Spleen (tissue), 11 donors: ENCODE measurements at regions not wholly inside any gene's neighbourhood (a gene's known extent, or its start where the extent isn't known, plus 50 kb on each side); places are given as distances from the start of the nearest gene placed in this dataset.

Experiments used
- DNase-seq: peaks from one replicate; pipeline ENCODE4 v3.0.0-alpha.2; 2020
- H3K27ac ChIP-seq, 8 donors: fragments of 200-600 bp; sonication (generic) in 7 of 8; 1 replicate in 4 of 8; 2 replicates in 4 of 8; pipeline versions ENCODE4 v1.5.0 to v1.8.0; 2016 to 2021; ENCODE audit warnings: inconsistent platforms in 4 of 8, mild to moderate bottlenecking in 4 of 8, moderate library complexity in 1 of 8
- H3K27me3 ChIP-seq, 7 donors: fragments of 200-600 bp; sonication (generic) in 6 of 7; replicated peaks in 1 of 7; 1 replicate in 4 of 7; 2 replicates in 3 of 7; pipeline versions ENCODE4 v1.5.0 to v1.8.0; 2016 to 2021; ENCODE audit warnings: inconsistent platforms in 3 of 7, mild to moderate bottlenecking in 1 of 7
- H3K36me3 ChIP-seq, 6 donors: fragments of 200-600 bp; sonication (generic) in 5 of 6; 1 replicate in 4 of 6; 2 replicates in 2 of 6; pipeline versions ENCODE4 v1.5.0 to v1.8.0; 2016 to 2021; ENCODE audit warnings: inconsistent platforms in 2 of 6
- H3K4me1 ChIP-seq, 6 donors: fragments of 200-600 bp; sonication (generic) in 5 of 6; 1 replicate in 3 of 6; 2 replicates in 3 of 6; pipeline versions ENCODE4 v1.5.0 to v1.8.0; 2016 to 2021; ENCODE audit warnings: inconsistent platforms in 3 of 6
- H3K4me3 ChIP-seq, 8 donors: fragments of 200-600 bp; sonication (generic) in 7 of 8; 1 replicate in 4 of 8; 2 replicates in 4 of 8; pipeline versions ENCODE4 v1.5.0 to v1.8.0; 2016 to 2021; ENCODE audit warnings: inconsistent platforms in 4 of 8, mild to moderate bottlenecking in 4 of 8, moderate library complexity in 2 of 8
- H3K9me3 ChIP-seq, 8 donors: fragments of 200-600 bp; sonication (generic) in 7 of 8; 1 replicate in 4 of 8; 2 replicates in 4 of 8; pipeline versions ENCODE4 v1.5.0 to v1.8.0; 2016 to 2021; ENCODE audit warnings: inconsistent platforms in 4 of 8
- POLR2A ChIP-seq, 3 donors: fragments of 450-650 bp; IDR thresholded peaks; one replicate each; pipeline ENCODE4 v1.5.1; 2017; ENCODE audit warnings: antibody characterized with exemption in 3 of 3, mild to moderate bottlenecking in 1 of 3
- POLR2AphosphoS5 ChIP-seq, 3 donors: sonication (generic); formaldehyde crosslinking; IDR thresholded peaks; one replicate each; pipeline ENCODE4 v1.5.1; 2017; ENCODE audit warnings: antibody characterized with exemption in 3 of 3
- WGBS, 5 donors: extraction: QIAGEN DNeasy Blood & Tissue Kit in 3 of 5; methylation state at CpG; one replicate each; pipeline versions ENCODE4 v1.1.5 to v1.1.7; 2013 to 2018; 5-methylcytosine and 5-hydroxymethylcytosine counted together
- intact Hi-C: fragments of 100-400 bp; cut with DNase I; formaldehyde crosslinking; loops from one replicate; pipeline ENCODE4 v1.15.0; 2023; ENCODE audit warnings: low total_unique reads
- TF ChIP-seq, protein P1 (sequence below), 11 experiments: fragments of 200-600 bp in 7 of 11; fragments of 450-650 bp in 4 of 11; sonication (generic) in 4 of 11; IDR thresholded peaks in 8 of 11; conservative IDR thresholded peaks in 3 of 11; 1 replicate in 7 of 11; 2 replicates in 4 of 11; pipeline versions ENCODE4 v1.4.0 to v1.8.0; 2016 to 2021; ENCODE audit warnings: antibody characterized with exemption in 11 of 11, inconsistent platforms in 4 of 11, mild to moderate bottlenecking in 1 of 11
- donor health status: healthy with polysubstance abuse.
- donor health status: DM: no; HTN: no; CAD: no; lungs with moderate emphysema.
- donor health status: DM: no; HTN: no; CAD: no.
- donor health status: Bipolar disorder and iron deficiency.
- donor health status: healthy.
- donor health status: DM: no; HTN: no; CAD: no.
- donor health status: DM: yes; HTN: yes; CAD: no.

DNA sequence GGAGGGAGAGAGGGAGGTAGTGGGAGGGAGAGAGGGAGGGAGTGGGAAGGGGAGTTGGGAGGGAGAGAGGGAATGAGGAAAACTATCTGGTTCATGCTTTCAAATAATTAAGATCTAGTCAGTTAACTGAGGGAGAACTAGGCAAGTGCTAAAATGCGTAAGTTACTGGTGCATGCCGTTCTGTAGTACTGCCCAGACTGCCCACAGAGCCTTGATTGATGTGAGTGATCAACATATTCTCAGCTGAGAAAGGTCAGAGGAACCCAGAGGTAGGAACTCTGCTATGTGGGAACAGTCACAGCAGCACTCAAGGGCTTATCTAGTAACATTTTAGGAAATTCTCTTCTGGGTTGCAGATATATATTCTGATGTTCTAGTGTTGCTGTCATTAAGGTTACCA lies 149.8 kb upstream of the ROBO1 start:
- Histone ChIP-seq H3K9me3 (peaks cover 0 to 7% (median 0%) of the 10 kb centered on the region in 8 donors), H3K4me3 (no peak overlapping the region), H3K27ac (no peak overlapping the region), H3K36me3 (no peaks in the 10 kb centered on the region), H3K27me3 (no peaks in the 10 kb centered on the region), H3K4me1 (no peaks in the 10 kb centered on the region)
- intact Hi-C loops: no loop called here
- DNase-seq: no peak
- TF ChIP-seq POLR2A (IDR thresholded peaks at IDR 0.05) (no peak), POLR2AphosphoS5 (IDR thresholded peaks at IDR 0.05) (no peak)
- TF ChIP-seq, protein P1, sequence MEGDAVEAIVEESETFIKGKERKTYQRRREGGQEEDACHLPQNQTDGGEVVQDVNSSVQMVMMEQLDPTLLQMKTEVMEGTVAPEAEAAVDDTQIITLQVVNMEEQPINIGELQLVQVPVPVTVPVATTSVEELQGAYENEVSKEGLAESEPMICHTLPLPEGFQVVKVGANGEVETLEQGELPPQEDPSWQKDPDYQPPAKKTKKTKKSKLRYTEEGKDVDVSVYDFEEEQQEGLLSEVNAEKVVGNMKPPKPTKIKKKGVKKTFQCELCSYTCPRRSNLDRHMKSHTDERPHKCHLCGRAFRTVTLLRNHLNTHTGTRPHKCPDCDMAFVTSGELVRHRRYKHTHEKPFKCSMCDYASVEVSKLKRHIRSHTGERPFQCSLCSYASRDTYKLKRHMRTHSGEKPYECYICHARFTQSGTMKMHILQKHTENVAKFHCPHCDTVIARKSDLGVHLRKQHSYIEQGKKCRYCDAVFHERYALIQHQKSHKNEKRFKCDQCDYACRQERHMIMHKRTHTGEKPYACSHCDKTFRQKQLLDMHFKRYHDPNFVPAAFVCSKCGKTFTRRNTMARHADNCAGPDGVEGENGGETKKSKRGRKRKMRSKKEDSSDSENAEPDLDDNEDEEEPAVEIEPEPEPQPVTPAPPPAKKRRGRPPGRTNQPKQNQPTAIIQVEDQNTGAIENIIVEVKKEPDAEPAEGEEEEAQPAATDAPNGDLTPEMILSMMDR (IDR thresholded peaks at IDR 0.05 in 8 of 11, conservative IDR thresholded peaks at IDR 0.05 in 3 of 11): no peak
- WGBS, 5 donors: 47 to 65% (median 52%) methylated on average over 2 of the region's 2 CpGs

DNA sequence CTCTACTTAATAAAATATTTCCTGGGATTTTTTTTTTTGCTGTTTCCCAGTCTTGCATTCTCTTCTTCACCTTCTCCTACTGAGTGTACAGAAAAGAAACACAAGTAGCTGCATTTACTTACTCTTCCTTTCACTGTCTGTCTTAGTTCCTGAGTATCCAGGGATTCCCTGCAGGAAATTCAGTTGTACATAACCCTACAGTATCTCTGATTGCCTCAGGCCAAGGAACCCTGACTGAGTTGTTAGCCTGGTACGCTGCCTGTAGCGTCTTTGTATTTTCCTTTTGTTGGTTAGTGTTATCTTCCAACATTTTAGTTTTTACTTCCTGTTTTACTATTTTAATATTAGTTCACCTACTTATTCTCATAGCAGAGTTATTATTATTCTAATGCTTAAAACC lies 142.5 kb upstream of the ROBO1 start:
- Histone ChIP-seq H3K27ac (no peak overlapping the region), H3K9me3 (peaks cover 0 to 7% (median 0%) of the 10 kb centered on the region in 8 donors), H3K36me3 (no peaks in the 10 kb centered on the region), H3K27me3 (no peaks in the 10 kb centered on the region), H3K4me1 (no peaks in the 10 kb centered on the region), H3K4me3 (no peak overlapping the region)
- 0 to 48% (median 0%) methylated on average over 2 of the region's 2 CpGs for WGBS, 5 donors
- intact Hi-C loops: no loop called here
- TF ChIP-seq POLR2A (IDR thresholded peaks at IDR 0.05) (no peak), POLR2AphosphoS5 (IDR thresholded peaks at IDR 0.05) (no peak)
- TF ChIP-seq, protein P1 (IDR thresholded peaks at IDR 0.05 in 8 of 11, conservative IDR thresholded peaks at IDR 0.05 in 3 of 11): no peak
- DNase-seq: no peak

DNA sequence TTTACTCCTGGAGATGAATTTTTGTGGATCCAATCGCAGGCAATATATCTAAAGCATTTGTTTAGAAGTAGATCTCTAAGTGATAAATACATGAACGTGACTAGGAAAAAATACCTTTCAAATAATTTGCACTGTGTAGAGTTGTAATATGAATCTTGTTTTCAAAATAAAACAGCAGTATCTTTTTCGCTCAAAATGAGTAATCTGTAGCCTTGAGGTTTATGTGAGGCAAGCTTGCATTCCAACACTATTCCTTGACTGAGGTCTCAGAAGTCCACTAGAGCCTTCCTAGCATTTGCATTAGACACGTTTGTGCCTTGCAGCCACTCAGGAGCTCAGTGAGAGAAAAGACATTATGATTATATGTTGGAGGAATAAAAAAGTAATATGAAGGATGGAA lies 138.3 kb upstream of the ROBO1 start:
- intact Hi-C loops: no loop called here
- H3K4me3 ChIP-seq: no peak overlapping the region
- no peaks in the 10 kb centered on the region for H3K36me3 ChIP-seq
- no peak overlapping the region for H3K27ac ChIP-seq
- no peaks in the 10 kb centered on the region for H3K9me3 ChIP-seq
- no peaks in the 10 kb centered on the region for H3K4me1 ChIP-seq
- no peaks in the 10 kb centered on the region for H3K27me3 ChIP-seq
- TF ChIP-seq POLR2A (IDR thresholded peaks at IDR 0.05) (no peak), POLR2AphosphoS5 (IDR thresholded peaks at IDR 0.05) (no peak)
- TF ChIP-seq, protein P1 (IDR thresholded peaks at IDR 0.05 in 8 of 11, conservative IDR thresholded peaks at IDR 0.05 in 3 of 11): no peak
- no peak for DNase-seq
- 69 to 81% (median 76%) methylated on average over 4 of the region's 4 CpGs for WGBS, 5 donors

DNA sequence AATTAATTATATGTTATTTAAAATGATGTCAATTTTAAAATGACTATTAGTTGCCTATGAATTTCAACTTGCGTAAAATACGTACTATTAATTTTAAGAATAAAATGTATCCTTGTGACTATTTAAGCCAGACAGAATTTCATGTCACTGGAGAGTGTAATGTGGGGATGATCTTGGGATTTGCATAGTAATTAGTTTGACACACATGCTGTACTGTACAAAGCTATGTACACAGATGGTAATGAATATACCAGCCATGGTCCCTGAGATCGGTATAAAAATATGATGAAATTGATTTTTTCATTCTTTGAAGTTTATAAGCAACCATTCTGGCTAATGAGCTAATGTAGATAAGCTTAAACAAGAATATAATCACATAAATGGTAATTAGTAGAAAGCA lies 134.4 kb upstream of the ROBO1 start:
- WGBS, 5 donors: 91 to 96% (median 92%) methylated on average over 3 of the region's 3 CpGs
- Histone ChIP-seq H3K4me3 (no peak overlapping the region), H3K36me3 (no peaks in the 10 kb centered on the region), H3K27ac (no peak overlapping the region), H3K4me1 (no peaks in the 10 kb centered on the region), H3K27me3 (no peaks in the 10 kb centered on the region), H3K9me3 (no peaks in the 10 kb centered on the region)
- intact Hi-C loops: no loop called here
- DNase-seq: no peak
- TF ChIP-seq POLR2A (IDR thresholded peaks at IDR 0.05) (no peak), POLR2AphosphoS5 (IDR thresholded peaks at IDR 0.05) (no peak)
- TF ChIP-seq, protein P1 (IDR thresholded peaks at IDR 0.05 in 8 of 11, conservative IDR thresholded peaks at IDR 0.05 in 3 of 11): no peak
